Ovary (tissue), 3 donors: ENCODE measurements at regions not wholly inside any gene's neighbourhood (a gene's known extent, or its start where the extent isn't known, plus 50 kb on each side); places are given as distances from the start of the nearest gene placed in this dataset.

ENCODE experiments used
- POLR2A ChIP-seq: fragments of 450-650 bp; IDR thresholded peaks from one replicate; pipeline ENCODE4 v1.6.1; 2017; ENCODE audit warnings: antibody characterized with exemption, mild to moderate bottlenecking, moderate library complexity
- TF ChIP-seq, protein P1 (sequence below), 3 donors: fragments of 450-650 bp in 2 of 3; fragments of 200-600 bp in 1 of 3; IDR thresholded peaks; one replicate each; pipeline versions ENCODE4 v1.5.1 to v1.8.0; 2016 to 2022; ENCODE audit warnings: antibody characterized with exemption in 3 of 3, mild to moderate bottlenecking in 1 of 3
- donor health status: DM: no; HTN: no; CAD: no.

GRCh38 chr3:84223512-84223911 lies 735.3 kb upstream of the CADM2 start:
- TF ChIP-seq, protein P1, sequence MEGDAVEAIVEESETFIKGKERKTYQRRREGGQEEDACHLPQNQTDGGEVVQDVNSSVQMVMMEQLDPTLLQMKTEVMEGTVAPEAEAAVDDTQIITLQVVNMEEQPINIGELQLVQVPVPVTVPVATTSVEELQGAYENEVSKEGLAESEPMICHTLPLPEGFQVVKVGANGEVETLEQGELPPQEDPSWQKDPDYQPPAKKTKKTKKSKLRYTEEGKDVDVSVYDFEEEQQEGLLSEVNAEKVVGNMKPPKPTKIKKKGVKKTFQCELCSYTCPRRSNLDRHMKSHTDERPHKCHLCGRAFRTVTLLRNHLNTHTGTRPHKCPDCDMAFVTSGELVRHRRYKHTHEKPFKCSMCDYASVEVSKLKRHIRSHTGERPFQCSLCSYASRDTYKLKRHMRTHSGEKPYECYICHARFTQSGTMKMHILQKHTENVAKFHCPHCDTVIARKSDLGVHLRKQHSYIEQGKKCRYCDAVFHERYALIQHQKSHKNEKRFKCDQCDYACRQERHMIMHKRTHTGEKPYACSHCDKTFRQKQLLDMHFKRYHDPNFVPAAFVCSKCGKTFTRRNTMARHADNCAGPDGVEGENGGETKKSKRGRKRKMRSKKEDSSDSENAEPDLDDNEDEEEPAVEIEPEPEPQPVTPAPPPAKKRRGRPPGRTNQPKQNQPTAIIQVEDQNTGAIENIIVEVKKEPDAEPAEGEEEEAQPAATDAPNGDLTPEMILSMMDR (IDR thresholded peaks at IDR 0.05), result no peak
- no peak for TF ChIP-seq POLR2A
